ENCODE measurements at regions not wholly inside any gene's neighbourhood (a gene's known extent, or its start where the extent isn't known, plus 50 kb on each side); places are given as distances from the start of the nearest gene placed in this dataset.

- TF ChIP-seq SMC3 (conservative IDR thresholded peaks at IDR 0.05; ENCODE audit: poor library complexity) (no peak), REST (IDR thresholded peaks at IDR 0.05; ENCODE audit: borderline replicate concordance) (no peak), CTCF (IDR thresholded peaks at IDR 0.05; ENCODE audit: poor library complexity, severe bottlenecking) (no peak), RAD21 (conservative IDR thresholded peaks at IDR 0.05) (no peak), POLR2AphosphoS5 (IDR thresholded peaks at IDR 0.05) (no peak), EZH2 (IDR thresholded peaks at IDR 0.05; ENCODE audit: borderline replicate concordance, insufficient read depth, low read length, poor library complexity, severe bottlenecking) (no peak)
Measured at GRCh38 chr13:24605923-24606372, 74.3 kb upstream of the ATP12A start.
